Brain microvascular endothelial cell (primary cell): ENCODE measurements at regions not wholly inside any gene's neighbourhood (a gene's known extent, or its start where the extent isn't known, plus 50 kb on each side); places are given as distances from the start of the nearest gene placed in this dataset.
A peak's percentile ranks its signal among the peaks of the same experiment; 100 is the strongest.

ENCODE experiments used
- DNase-seq: peaks from one replicate; pipeline ENCODE4 v3.0.0-alpha.2; 2020
- H3K27ac ChIP-seq: fragments of 250-450 bp; sonication (Bioruptor Pico); 2 replicates; pipeline ENCODE4 v1.5.1; 2020; ENCODE audit warnings: mild to moderate bottlenecking, moderate library complexity
- H3K27me3 ChIP-seq: fragments of 250-450 bp; sonication (Bioruptor Pico); replicated peaks from 2 replicates; pipeline ENCODE4 v1.5.1; 2020; ENCODE audit warnings: mild to moderate bottlenecking
- H3K36me3 ChIP-seq: fragments of 250-450 bp; sonication (Bioruptor Pico); replicated peaks from 2 replicates; pipeline ENCODE4 v1.5.1; 2020; ENCODE audit warnings: mild to moderate bottlenecking
- H3K4me3 ChIP-seq: 2 replicates; pipeline ENCODE4 v1.5.1; 2011; ENCODE audit warnings: low read depth, mild to moderate bottlenecking, control low read depth, low read length, moderate library complexity
- CTCF ChIP-seq: IDR thresholded peaks from 2 replicates; pipeline ENCODE4 v1.5.1; 2011; ENCODE audit warnings: low read depth, mild to moderate bottlenecking, moderate library complexity, low read length, control low read depth, inconsistent platforms; ENCODE audit errors: missing control alignments
- in situ Hi-C: cut with HindIII; loops from 2 replicates; pipeline ENCODE4 v1.10.0; 2017; ENCODE audit warnings: low sequenced_read_pairs, low pct_ligation_motif_present

DNA sequence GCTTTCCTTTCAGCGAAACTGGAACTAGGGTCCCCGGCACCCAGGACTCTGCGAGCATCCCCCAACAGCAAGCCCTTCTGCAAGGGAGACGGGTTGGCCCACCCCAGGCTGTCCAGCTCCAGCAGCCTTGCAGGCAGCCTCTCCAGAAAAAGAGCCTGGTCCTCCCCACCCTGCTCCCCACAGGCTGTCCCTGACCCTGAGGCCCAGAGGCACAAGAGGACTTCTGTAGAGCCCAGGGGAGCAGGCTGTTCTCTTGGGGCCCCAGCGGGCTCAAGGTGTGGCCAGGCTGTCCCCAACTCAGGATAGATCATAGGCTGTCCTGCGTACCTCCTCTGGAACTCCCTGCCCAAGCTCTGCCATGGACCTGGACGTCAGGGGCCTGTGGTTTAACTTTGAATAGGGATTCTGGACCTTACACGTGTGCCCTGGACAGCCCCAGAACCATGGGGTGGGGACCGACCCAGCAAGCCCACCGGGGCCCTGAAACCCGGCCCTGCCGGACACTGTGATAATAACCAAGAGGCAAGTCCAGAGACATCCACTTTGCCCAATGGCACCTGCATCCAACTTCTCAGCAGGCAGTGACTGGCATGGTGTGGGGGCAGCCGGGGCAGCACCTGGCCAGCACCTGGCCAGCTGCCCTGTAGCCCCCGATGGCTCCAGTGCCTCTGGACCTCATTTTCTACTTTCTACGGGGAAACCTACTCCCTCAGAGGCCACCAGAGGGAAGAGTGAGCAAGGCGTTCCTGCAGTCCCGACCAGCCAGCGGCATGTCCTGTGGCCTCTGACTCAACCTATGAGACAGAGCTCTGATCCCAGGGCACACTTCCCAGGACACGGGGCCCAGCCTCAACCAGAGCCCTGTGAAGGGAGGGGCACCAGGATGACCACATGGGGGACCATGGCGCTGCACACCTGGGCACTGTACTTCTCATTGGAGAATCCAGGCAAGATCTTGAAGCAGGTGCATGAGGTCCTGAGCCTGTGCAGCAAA is 50.9 kb upstream of the TPM4 start:
- H3K4me3 ChIP-seq = no peak overlapping the region
- H3K36me3 ChIP-seq = no peaks in the 10 kb centered on the region
- DNase-seq = peak; percentile 72
- H3K27me3 ChIP-seq = no peaks in the 10 kb centered on the region
- TF ChIP-seq CTCF = peak; percentile 78
- in situ Hi-C loops = no loop called here
- H3K27ac ChIP-seq = no peak overlapping the region

- no peaks in the 10 kb centered on the region for H3K27me3 ChIP-seq
- no peak overlapping the region for H3K4me3 ChIP-seq
- no peak overlapping the region for H3K27ac ChIP-seq
- in situ Hi-C loops = no loop called here
- no peaks in the 10 kb centered on the region for H3K36me3 ChIP-seq
- no peak for DNase-seq
- no peak for TF ChIP-seq CTCF
Observed at GRCh38 chr19:16026131-16026530, 50.2 kb upstream of the TPM4 start.
